ENCODE measurements at regions not wholly inside any gene's neighbourhood (a gene's known extent, or its start where the extent isn't known, plus 50 kb on each side); places are given as distances from the start of the nearest gene placed in this dataset.
A peak's percentile ranks its signal among the peaks of the same experiment; 100 is the strongest.

- no peak for DNase-seq
Observed at GRCh38 chr1:110816945-110817344, 56.0 kb upstream of the CD53 start.

GRCh38 chr1:110811529-110811928, 61.4 kb upstream of the CD53 start:
- DNase-seq = no peak

- DNase-seq = no peak
Observed at GRCh38 chr1:110800079-110800478, 72.9 kb upstream of the CD53 start.

- peak in 1 of 2 experiments; percentile 4 for DNase-seq
Observed at GRCh38 chr1:110798691-110799256, 74.2 kb upstream of the CD53 start.

- no peak for DNase-seq
Observed at GRCh38 chr1:110788673-110789072, 84.3 kb upstream of the CD53 start.

- DNase-seq = no peak
Observed at GRCh38 chr1:110787328-110788071, 85.4 kb upstream of the CD53 start.

- DNase-seq = no peak
Observed at GRCh38 chr1:110786802-110787327, 86.1 kb upstream of the CD53 start.

- no peak for DNase-seq
Observed at GRCh38 chr1:110785612-110786011, 87.3 kb upstream of the CD53 start.

- no peak for DNase-seq
Observed at GRCh38 chr1:110785055-110785454, 87.9 kb upstream of the CD53 start.

- peak; percentile 24 to 34 for DNase-seq
Observed at GRCh38 chr1:110783292-110783918, 89.5 kb upstream of the CD53 start.

- DNase-seq = no peak
Observed at GRCh38 chr1:110781525-110781924, 91.4 kb upstream of the CD53 start.

- peak; percentile 57 to 58 for DNase-seq
Observed at GRCh38 chr1:110780600-110781484, 92.1 kb upstream of the CD53 start.

- DNase-seq = no peak
Observed at GRCh38 chr1:110779636-110780035, 93.3 kb upstream of the CD53 start.

- DNase-seq = no peak
Observed at GRCh38 chr1:110778821-110779220, 94.1 kb upstream of the CD53 start.

GRCh38 chr1:110777228-110777627, 95.7 kb upstream of the CD53 start:
- no peak for DNase-seq

- DNase-seq = no peak
Observed at GRCh38 chr1:110774398-110774797, 98.5 kb upstream of the CD53 start.

- DNase-seq = no peak
Observed at GRCh38 chr1:110773813-110774212, 99.1 kb upstream of the KCNA3 start.

GRCh38 chr1:110771245-110772022, 96.7 kb upstream of the KCNA3 start:
- no peak for DNase-seq

- no peak for DNase-seq
Observed at GRCh38 chr1:110770832-110771231, 96.1 kb upstream of the KCNA3 start.

- no peak for DNase-seq
Observed at GRCh38 chr1:110768605-110769004, 93.9 kb upstream of the KCNA3 start.

GRCh38 chr1:110766336-110766647, 91.6 kb upstream of the KCNA3 start:
- DNase-seq = no peak

- peak; percentile 37 to 38 for DNase-seq
Observed at GRCh38 chr1:110765640-110766335, 91.0 kb upstream of the KCNA3 start.
